Renal cortex interstitium (tissue), 11 donors: ENCODE measurements at regions not wholly inside any gene's neighbourhood (a gene's known extent, or its start where the extent isn't known, plus 50 kb on each side); places are given as distances from the start of the nearest gene placed in this dataset.

Experiments
- DNase-seq, 11 donors: peaks; one replicate each; pipeline ENCODE4 v3.0.0-alpha.2; 2013; ENCODE audit warnings: low read depth in 9 of 11, low spot score in 4 of 11; ENCODE audit errors: extremely low read depth in 1 of 11

- DNase-seq = no peak
These were observed 308.4 kb downstream of the FGF9 start for GRCh38 chr13:21979161-21979806.

- no peak for DNase-seq
These were observed 309.2 kb downstream of the FGF9 start for GRCh38 chr13:21980049-21980448.

GRCh38 chr13:21984156-21984555, 313.3 kb downstream of the FGF9 start:
- DNase-seq = no peak

GRCh38 chr13:21986602-21987001, 315.7 kb downstream of the FGF9 start:
- DNase-seq = peak in 6 of 11 donors; percentile 11 to 36 (median 22)

- DNase-seq = no peak
These were observed 316.9 kb downstream of the FGF9 start for GRCh38 chr13:21987793-21988192.

GRCh38 chr13:21988624-21989023, 317.8 kb downstream of the FGF9 start:
- DNase-seq = no peak

- no peak for DNase-seq
These were observed 325.2 kb downstream of the FGF9 start for GRCh38 chr13:21996049-21996448.

GRCh38 chr13:21997726-21998125, 326.9 kb downstream of the FGF9 start:
- no peak for DNase-seq

GRCh38 chr13:21998279-21998990, 327.6 kb downstream of the FGF9 start:
- DNase-seq = peak in 2 of 11 donors; percentile 7 to 25

- no peak for DNase-seq
These were observed 328.8 kb downstream of the FGF9 start for GRCh38 chr13:21999666-22000065.

GRCh38 chr13:22000191-22000590, 329.3 kb downstream of the FGF9 start:
- DNase-seq = no peak

GRCh38 chr13:22001336-22001735, 330.5 kb downstream of the FGF9 start:
- no peak for DNase-seq

- no peak for DNase-seq
These were observed 332.0 kb downstream of the FGF9 start for GRCh38 chr13:22002893-22003292.

GRCh38 chr13:22009500-22009899, 338.6 kb downstream of the FGF9 start:
- DNase-seq = no peak

GRCh38 chr13:22009937-22010336, 339.1 kb downstream of the FGF9 start:
- DNase-seq = no peak

GRCh38 chr13:22012686-22013085, 341.8 kb downstream of the FGF9 start:
- peak in 4 of 11 donors; percentile 1 to 18 (median 13) for DNase-seq

GRCh38 chr13:22014469-22014868, 343.6 kb downstream of the FGF9 start:
- no peak for DNase-seq

- DNase-seq = no peak
These were observed 346.4 kb downstream of the FGF9 start for GRCh38 chr13:22017226-22017625.

GRCh38 chr13:22018076-22018835, 347.4 kb downstream of the FGF9 start:
- DNase-seq = no peak

GRCh38 chr13:22018836-22019210, 347.9 kb downstream of the FGF9 start:
- no peak for DNase-seq
